ENCODE measurements at regions not wholly inside any gene's neighbourhood (a gene's known extent, or its start where the extent isn't known, plus 50 kb on each side); places are given as distances from the start of the nearest gene placed in this dataset.

GRCh38 chr10:88158526-88159122 lies 295.2 kb downstream of the PTEN start:
- Mint-ChIP-seq H3K27me3 (ENCODE audit: insufficient read depth, unreplicated experiment) (no peaks in the 10 kb centered on the region), H3K27ac (ENCODE audit: unreplicated experiment) (no peak overlapping the region), H3K9me3 (ENCODE audit: unreplicated experiment) (no peaks in the 10 kb centered on the region), H3K4me3 (ENCODE audit: unreplicated experiment) (no peak overlapping the region), H3K4me1 (ENCODE audit: low read depth, unreplicated experiment) (peaks cover 7% of the 10 kb centered on the region), H3K36me3 (ENCODE audit: insufficient read depth, unreplicated experiment) (no peaks in the 10 kb centered on the region)
- POLR2A ChIA-PET = no interaction called here
- Histone ChIP-seq H3K9me3 (no peaks in the 10 kb centered on the region), H3K27me3 (replicated peaks; ENCODE audit: control insufficient read depth, insufficient read depth, low read length) (no peaks in the 10 kb centered on the region), H3K36me3 (ENCODE audit: control insufficient read depth, insufficient read depth, low read length) (no peaks in the 10 kb centered on the region), H3K4me1 (no peaks in the 10 kb centered on the region), H3K4me3 (ENCODE audit: low read depth, low read length) (no peak overlapping the region)
- BruUV-seq (replicated peaks) = no TSS peak
- DNase-seq = no peak
- TF ChIP-seq CTCF (IDR thresholded peaks at IDR 0.05; ENCODE audit: insufficient read depth in 1 of 2, low read depth in 1 of 2, low read length in 1 of 2, severe bottlenecking in 1 of 2, unreplicated experiment in 1 of 2) = no peak
- CTCF ChIA-PET = no interaction called here
- intact Hi-C loops (cut with micrococcal nuclease; ENCODE audit: unreplicated experiment) = no loop called here

GRCh38 chr10:88159127-88159829 lies 295.9 kb downstream of the PTEN start:
- Histone ChIP-seq H3K4me1 (no peaks in the 10 kb centered on the region), H3K36me3 (ENCODE audit: control insufficient read depth, insufficient read depth, low read length) (no peaks in the 10 kb centered on the region), H3K9me3 (no peaks in the 10 kb centered on the region), H3K4me3 (ENCODE audit: low read depth, low read length) (no peak overlapping the region), H3K27me3 (replicated peaks; ENCODE audit: control insufficient read depth, insufficient read depth, low read length) (no peaks in the 10 kb centered on the region)
- intact Hi-C loops (cut with micrococcal nuclease; ENCODE audit: unreplicated experiment) = no loop called here
- peaks cover 7% of the 10 kb centered on the region for H3K4me1 Mint-ChIP-seq (ENCODE audit: low read depth, unreplicated experiment)
- H3K27ac Mint-ChIP-seq (ENCODE audit: unreplicated experiment) = no peak overlapping the region
- no peaks in the 10 kb centered on the region for H3K27me3 Mint-ChIP-seq (ENCODE audit: insufficient read depth, unreplicated experiment)
- H3K4me3 Mint-ChIP-seq (ENCODE audit: unreplicated experiment) = no peak overlapping the region
- no peaks in the 10 kb centered on the region for H3K9me3 Mint-ChIP-seq (ENCODE audit: unreplicated experiment)
- TF ChIP-seq CTCF (IDR thresholded peaks at IDR 0.05; ENCODE audit: insufficient read depth in 1 of 2, low read depth in 1 of 2, low read length in 1 of 2, severe bottlenecking in 1 of 2, unreplicated experiment in 1 of 2) = no peak
- H3K36me3 Mint-ChIP-seq (ENCODE audit: insufficient read depth, unreplicated experiment) = no peaks in the 10 kb centered on the region
- ChIA-PET CTCF (no interaction called here), POLR2A (no interaction called here)
- BruUV-seq (replicated peaks) = no TSS peak
- no peak for DNase-seq

GRCh38 chr10:88161070-88161469 lies 297.6 kb downstream of the PTEN start:
- H3K27ac Mint-ChIP-seq (ENCODE audit: unreplicated experiment) = no peak overlapping the region
- H3K4me3 ChIP-seq (ENCODE audit: low read depth, low read length) = no peak overlapping the region
- intact Hi-C loops (cut with micrococcal nuclease; ENCODE audit: unreplicated experiment) = no loop called here
- H3K36me3 Mint-ChIP-seq (ENCODE audit: insufficient read depth, unreplicated experiment) = no peaks in the 10 kb centered on the region
- H3K9me3 ChIP-seq = no peaks in the 10 kb centered on the region
- peaks cover 2% of the 10 kb centered on the region for H3K27me3 ChIP-seq (replicated peaks; ENCODE audit: control insufficient read depth, insufficient read depth, low read length)
- no peaks in the 10 kb centered on the region for H3K27me3 Mint-ChIP-seq (ENCODE audit: insufficient read depth, unreplicated experiment)
- H3K36me3 ChIP-seq (ENCODE audit: control insufficient read depth, insufficient read depth, low read length) = no peaks in the 10 kb centered on the region
- CTCF ChIA-PET = no interaction called here
- BruUV-seq (replicated peaks) = no TSS peak
- no peaks in the 10 kb centered on the region for H3K9me3 Mint-ChIP-seq (ENCODE audit: unreplicated experiment)
- no peak for TF ChIP-seq CTCF (IDR thresholded peaks at IDR 0.05; ENCODE audit: insufficient read depth in 1 of 2, low read depth in 1 of 2, low read length in 1 of 2, severe bottlenecking in 1 of 2, unreplicated experiment in 1 of 2)
- no peaks in the 10 kb centered on the region for H3K4me1 ChIP-seq
- no peak for DNase-seq
- H3K4me1 Mint-ChIP-seq (ENCODE audit: low read depth, unreplicated experiment) = peaks cover 7% of the 10 kb centered on the region
- POLR2A ChIA-PET = no interaction called here
- no peak overlapping the region for H3K4me3 Mint-ChIP-seq (ENCODE audit: unreplicated experiment)
